ENCODE measurements at regions not wholly inside any gene's neighbourhood (a gene's known extent, or its start where the extent isn't known, plus 50 kb on each side); places are given as distances from the start of the nearest gene placed in this dataset.
"Not testable (repeated sequence)": the region's sequence is repeated elsewhere in the genome, so short reads cannot be mapped to it uniquely, and the experiment has no call there.

- not testable (repeated sequence) for H3K36me3 ChIP-seq; DNase-seq (ENCODE audit: low spot score in 2 of 2); H3K27ac ChIP-seq; H3K4me1 ChIP-seq; H3K4me3 ChIP-seq; H3K9me3 ChIP-seq; H3K27me3 ChIP-seq
- WGBS, result 55% methylated on average over 3 of the region's 3 CpGs
Measured at GRCh38 chr21:27860314-27860955, 893.5 kb upstream of the ADAMTS5 start.

- not testable (repeated sequence) for DNase-seq (ENCODE audit: low spot score in 2 of 2)
- 88% methylated on average over 5 of the region's 5 CpGs for WGBS
Measured at GRCh38 chr21:27858053-27858825, 891.4 kb upstream of the ADAMTS5 start.

GRCh38 chr21:27856988-27857387, 890.1 kb upstream of the ADAMTS5 start:
- H3K36me3 ChIP-seq; H3K4me3 ChIP-seq; H3K27ac ChIP-seq; H3K4me1 ChIP-seq; DNase-seq (ENCODE audit: low spot score in 2 of 2); H3K9me3 ChIP-seq; H3K27me3 ChIP-seq: not testable (repeated sequence)
- WGBS, result 68% methylated on average over 3 of the region's 3 CpGs

More at GRCh38 chr21:27858053-27858825, 891.4 kb upstream of the ADAMTS5 start:
- H3K36me3 ChIP-seq, H3K9me3 ChIP-seq, H3K27me3 ChIP-seq, H3K27ac ChIP-seq, H3K4me3 ChIP-seq, H3K4me1 ChIP-seq: not testable (repeated sequence)

- Histone ChIP-seq H3K4me1 (peaks cover 2% of the 10 kb centered on the region), H3K27ac (no peak overlapping the region), H3K36me3 (no peaks in the 10 kb centered on the region), H3K27me3 (no peaks in the 10 kb centered on the region), H3K4me3 (no peak overlapping the region), H3K9me3 (no peaks in the 10 kb centered on the region)
- DNase-seq (ENCODE audit: low spot score in 2 of 2), result no peak
- WGBS, result 90% methylated on average over 3 of the region's 3 CpGs
- no peak for TF ChIP-seq CTCF (IDR thresholded peaks at IDR 0.05)
- no peak for TF ChIP-seq POLR2A (IDR thresholded peaks at IDR 0.05)
- TF ChIP-seq POLR2AphosphoS5 (IDR thresholded peaks at IDR 0.05), result no peak
- no peak for TF ChIP-seq EP300 (IDR thresholded peaks at IDR 0.05)
Measured at GRCh38 chr21:27841084-27841672, 874.3 kb upstream of the ADAMTS5 start.

GRCh38 chr21:27840262-27840661, 873.4 kb upstream of the ADAMTS5 start:
- Histone ChIP-seq H3K4me3 (no peak overlapping the region), H3K27ac (no peak overlapping the region), H3K36me3 (no peaks in the 10 kb centered on the region), H3K4me1 (peaks cover 2% of the 10 kb centered on the region), H3K9me3 (no peaks in the 10 kb centered on the region), H3K27me3 (no peaks in the 10 kb centered on the region)
- TF ChIP-seq POLR2A (IDR thresholded peaks at IDR 0.05) (no peak), POLR2AphosphoS5 (IDR thresholded peaks at IDR 0.05) (no peak), EP300 (IDR thresholded peaks at IDR 0.05) (no peak), CTCF (IDR thresholded peaks at IDR 0.05) (no peak)
- WGBS, result 30% methylated on average over 3 of the region's 3 CpGs
- DNase-seq (ENCODE audit: low spot score in 2 of 2), result no peak

- Histone ChIP-seq H3K36me3 (no peaks in the 10 kb centered on the region), H3K9me3 (no peaks in the 10 kb centered on the region), H3K27ac (no peak overlapping the region), H3K4me3 (no peak overlapping the region), H3K4me1 (peaks cover 2% of the 10 kb centered on the region), H3K27me3 (no peaks in the 10 kb centered on the region)
- 63% methylated on average over 3 of the region's 3 CpGs for WGBS
- no peak for DNase-seq (ENCODE audit: low spot score in 2 of 2)
- no peak for TF ChIP-seq EP300 (IDR thresholded peaks at IDR 0.05)
- TF ChIP-seq POLR2AphosphoS5 (IDR thresholded peaks at IDR 0.05), result no peak
- TF ChIP-seq POLR2A (IDR thresholded peaks at IDR 0.05), result no peak
- no peak for TF ChIP-seq CTCF (IDR thresholded peaks at IDR 0.05)
Measured at GRCh38 chr21:27839512-27840115, 872.7 kb upstream of the ADAMTS5 start.

All from suprapubic skin (tissue), 4 donors.